ENCODE measurements at regions not wholly inside any gene's neighbourhood (a gene's known extent, or its start where the extent isn't known, plus 50 kb on each side); places are given as distances from the start of the nearest gene placed in this dataset.

- no peak for DNase-seq (ENCODE audit: low read depth)
These were observed 236.5 kb upstream of the GRIP1 start for GRCh38 chr12:66915306-66915904.

- no peak for DNase-seq (ENCODE audit: low read depth)
These were observed 237.3 kb upstream of the GRIP1 start for GRCh38 chr12:66916189-66916588.

GRCh38 chr12:66919466-66919865, 240.6 kb upstream of the GRIP1 start:
- DNase-seq (ENCODE audit: low read depth) = no peak

GRCh38 chr12:66920205-66920604, 241.3 kb upstream of the GRIP1 start:
- no peak for DNase-seq (ENCODE audit: low read depth)

GRCh38 chr12:66921151-66921550, 242.3 kb upstream of the GRIP1 start:
- no peak for DNase-seq (ENCODE audit: low read depth)

- DNase-seq (ENCODE audit: low read depth) = no peak
These were observed 246.2 kb upstream of the GRIP1 start for GRCh38 chr12:66925083-66925482.

GRCh38 chr12:66929121-66929520, 250.2 kb upstream of the GRIP1 start:
- peak; percentile 9 for DNase-seq (ENCODE audit: low read depth)

- DNase-seq (ENCODE audit: low read depth) = no peak
These were observed 252.2 kb upstream of the GRIP1 start for GRCh38 chr12:66931091-66931490.

GRCh38 chr12:66932126-66932525, 253.2 kb upstream of the GRIP1 start:
- no peak for DNase-seq (ENCODE audit: low read depth)

- no peak for DNase-seq (ENCODE audit: low read depth)
These were observed 255.6 kb upstream of the GRIP1 start for GRCh38 chr12:66934302-66935062.

- peak; percentile 18 for DNase-seq (ENCODE audit: low read depth)
These were observed 262.3 kb upstream of the GRIP1 start for GRCh38 chr12:66941150-66941549.

- no peak for DNase-seq (ENCODE audit: low read depth)
These were observed 264.0 kb upstream of the GRIP1 start for GRCh38 chr12:66942741-66943465.

GRCh38 chr12:66944365-66944764, 265.5 kb upstream of the GRIP1 start:
- no peak for DNase-seq (ENCODE audit: low read depth)

GRCh38 chr12:66945189-66945817, 266.4 kb upstream of the GRIP1 start:
- no peak for DNase-seq (ENCODE audit: low read depth)

- DNase-seq (ENCODE audit: low read depth) = no peak
These were observed 268.2 kb upstream of the GRIP1 start for GRCh38 chr12:66947119-66947518.

- DNase-seq (ENCODE audit: low read depth) = no peak
These were observed 273.8 kb upstream of the GRIP1 start for GRCh38 chr12:66952668-66953067.

GRCh38 chr12:66956300-66956699, 277.4 kb upstream of the GRIP1 start:
- no peak for DNase-seq (ENCODE audit: low read depth)

- no peak for DNase-seq (ENCODE audit: low read depth)
These were observed 280.4 kb upstream of the GRIP1 start for GRCh38 chr12:66959276-66959675.

- no peak for DNase-seq (ENCODE audit: low read depth)
These were observed 281.1 kb upstream of the GRIP1 start for GRCh38 chr12:66960006-66960405.

GRCh38 chr12:66960704-66961690, 282.1 kb upstream of the GRIP1 start:
- DNase-seq (ENCODE audit: low read depth) = no peak

- DNase-seq (ENCODE audit: low read depth) = no peak
These were observed 283.4 kb upstream of the GRIP1 start for GRCh38 chr12:66962290-66962689.

All from activated T-cell treated with anti-CD3 and anti-CD28 coated beads for 48 hours (primary cell).